OCI-LY1 (cell line): ENCODE measurements at regions not wholly inside any gene's neighbourhood (a gene's known extent, or its start where the extent isn't known, plus 50 kb on each side); places are given as distances from the start of the nearest gene placed in this dataset.

ENCODE experiments used
- EZH2 ChIP-seq: fragments of 200-600 bp; sonication (generic), shearing (Covaris generic); IDR thresholded peaks from 2 replicates; pipeline ENCODE4 v1.8.0; 2017; ENCODE audit warnings: borderline replicate concordance, mixed run types, mild to moderate bottlenecking, antibody characterized with exemption, low read length, moderate library complexity, mixed read lengths
- TF ChIP-seq, protein P1 (sequence below): fragments of 200-600 bp; sonication (generic), shearing (Covaris generic); IDR thresholded peaks from 2 replicates; pipeline ENCODE4 v1.5.1; 2017; ENCODE audit warnings: mild to moderate bottlenecking, antibody characterized with exemption, low read length, moderate library complexity, mixed read lengths

DNA sequence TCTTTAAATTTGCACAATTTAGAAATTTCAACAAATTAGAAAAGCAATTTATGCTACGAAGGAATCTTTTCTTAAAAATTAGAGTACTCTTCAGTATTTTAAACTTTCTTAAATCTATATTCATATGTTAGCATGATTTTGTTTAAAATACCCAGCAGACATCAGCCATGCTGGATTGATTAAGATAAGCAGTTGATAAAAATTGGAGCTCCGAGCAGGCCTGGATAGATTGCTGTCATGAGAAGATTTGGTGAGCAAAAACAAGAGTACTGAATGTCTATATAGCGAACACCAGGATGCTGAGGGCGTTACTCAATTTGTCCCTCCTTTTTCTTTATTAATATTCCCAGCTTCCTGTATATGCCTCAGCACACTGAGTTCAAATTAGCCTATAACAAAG, 108.4 kb upstream of the SLC35B3 start:
- TF ChIP-seq, protein P1, sequence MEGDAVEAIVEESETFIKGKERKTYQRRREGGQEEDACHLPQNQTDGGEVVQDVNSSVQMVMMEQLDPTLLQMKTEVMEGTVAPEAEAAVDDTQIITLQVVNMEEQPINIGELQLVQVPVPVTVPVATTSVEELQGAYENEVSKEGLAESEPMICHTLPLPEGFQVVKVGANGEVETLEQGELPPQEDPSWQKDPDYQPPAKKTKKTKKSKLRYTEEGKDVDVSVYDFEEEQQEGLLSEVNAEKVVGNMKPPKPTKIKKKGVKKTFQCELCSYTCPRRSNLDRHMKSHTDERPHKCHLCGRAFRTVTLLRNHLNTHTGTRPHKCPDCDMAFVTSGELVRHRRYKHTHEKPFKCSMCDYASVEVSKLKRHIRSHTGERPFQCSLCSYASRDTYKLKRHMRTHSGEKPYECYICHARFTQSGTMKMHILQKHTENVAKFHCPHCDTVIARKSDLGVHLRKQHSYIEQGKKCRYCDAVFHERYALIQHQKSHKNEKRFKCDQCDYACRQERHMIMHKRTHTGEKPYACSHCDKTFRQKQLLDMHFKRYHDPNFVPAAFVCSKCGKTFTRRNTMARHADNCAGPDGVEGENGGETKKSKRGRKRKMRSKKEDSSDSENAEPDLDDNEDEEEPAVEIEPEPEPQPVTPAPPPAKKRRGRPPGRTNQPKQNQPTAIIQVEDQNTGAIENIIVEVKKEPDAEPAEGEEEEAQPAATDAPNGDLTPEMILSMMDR, result no peak
- no peak for TF ChIP-seq EZH2
